ENCODE measurements at regions not wholly inside any gene's neighbourhood (a gene's known extent, or its start where the extent isn't known, plus 50 kb on each side); places are given as distances from the start of the nearest gene placed in this dataset.

- Histone ChIP-seq H2BK120ac (replicated peaks; ENCODE audit: low read depth, low read length) (no peak overlapping the region), H2AK5ac (ENCODE audit: low read depth, low read length) (no peak overlapping the region), H4K8ac (ENCODE audit: extremely low read depth, insufficient read depth, low read length) (no peak overlapping the region), H4K91ac (replicated peaks; ENCODE audit: insufficient read length, low read length) (no peak overlapping the region), H2BK5ac (ENCODE audit: low read depth, low read length) (no peak overlapping the region), H3K18ac (ENCODE audit: extremely low read depth, low read length) (no peak overlapping the region), H2AFZ (ENCODE audit: low read length) (no peak overlapping the region), H3K4me1 (replicated peaks in 1 of 4; ENCODE audit: control insufficient read depth in 3 of 4, insufficient read depth in 4 of 4, low read length in 3 of 4) (no peaks in the 10 kb centered on the region), H3K27me3 (replicated peaks in 1 of 4; ENCODE audit: control insufficient read depth in 3 of 4, extremely low read depth in 1 of 4, insufficient read depth in 3 of 4, low read length in 3 of 4) (no peaks in the 10 kb centered on the region), H3K23me2 (ENCODE audit: low read depth, low read length) (no peaks in the 10 kb centered on the region), H3K56ac (replicated peaks; ENCODE audit: insufficient read length, low read depth, low read length) (no peak overlapping the region), H2BK20ac (ENCODE audit: low read length) (no peak overlapping the region), H3K4me3 (ENCODE audit: extremely low read depth in 1 of 4, insufficient read depth in 2 of 4, low read depth in 3 of 4, low read length in 4 of 4) (no peak overlapping the region), H3K4ac (replicated peaks; ENCODE audit: insufficient read length, low read depth, low read length) (no peak overlapping the region), H3K9ac (replicated peaks in 1 of 4; ENCODE audit: extremely low read depth in 1 of 4, low read depth in 3 of 4, low read length in 3 of 4) (no peak overlapping the region), H3K14ac (ENCODE audit: insufficient read length) (no peak overlapping the region), H3K27ac (ENCODE audit: low read depth, low read length) (no peak overlapping the region), H3K9me3 (ENCODE audit: insufficient read depth in 2 of 2, low read depth in 1 of 2, low read length in 1 of 2) (peaks cover 3 to 9% of the 10 kb centered on the region in 2 experiments; a peak in 2 of 4 replicates), H3K79me2 (ENCODE audit: control insufficient read depth in 1 of 2, insufficient read depth in 2 of 2, low read length in 2 of 2) (no peaks in the 10 kb centered on the region), H3K36me3 (ENCODE audit: control insufficient read depth in 2 of 4, insufficient read depth in 4 of 4, low read length in 3 of 4) (no peaks in the 10 kb centered on the region; a peak in 2 of 8 replicates), H3K23ac (ENCODE audit: insufficient read length) (no peak overlapping the region), H4K20me1 (replicated peaks in 1 of 2; ENCODE audit: control insufficient read depth in 1 of 2, insufficient read depth in 2 of 2, low read length in 2 of 2) (no peaks in the 10 kb centered on the region), H2BK15ac (ENCODE audit: low read length) (no peak overlapping the region), H3K79me1 (ENCODE audit: low read depth, low read length) (no peaks in the 10 kb centered on the region), H4K5ac (ENCODE audit: insufficient read length, low read depth, low read length) (no peak overlapping the region), H3K4me2 (ENCODE audit: insufficient read depth in 1 of 2, low read depth in 2 of 2, low read length in 2 of 2) (no peak overlapping the region), H2BK12ac (ENCODE audit: low read depth, low read length) (no peak overlapping the region)
- 85% methylated on average over 3 of the region's 4 CpGs; no CpG with 5 or more reads in 1 of the 2 experiments for WGBS, 2 experiments (ENCODE audit: extremely low coverage in 1 of 2, insufficient coverage in 1 of 2, insufficient read length in 1 of 2, insufficient replicate concordance in 2 of 2, low coverage in 1 of 2, low lambda C conversion rate in 2 of 2, missing lambda C conversion rate in 1 of 2)
- FAIRE-seq, result no peak
- ChIA-PET CTCF (ENCODE audit: partially characterized antibody) (no interaction called here), POLR2A (ENCODE audit: partially characterized antibody) (no interaction called here)
- DNase-seq (ENCODE audit: low read depth in 1 of 2, low spot score in 2 of 2), result no peak
- no peak for TF ChIP-seq KDM5A (IDR thresholded peaks at IDR 0.05; ENCODE audit: low read length)
- no peak for TF ChIP-seq GABPA (IDR thresholded peaks at IDR 0.05; ENCODE audit: borderline replicate concordance, insufficient read depth, low read length)
- no peak for TF ChIP-seq TAF7 (optimal IDR thresholded peaks at IDR 0.05; ENCODE audit: borderline replicate concordance, low read depth, low read length)
- TF ChIP-seq ATF3 (IDR thresholded peaks at IDR 0.05; ENCODE audit: insufficient read depth, low read depth, low read length), result no peak
- no peak for TF ChIP-seq SRF (IDR thresholded peaks at IDR 0.05; ENCODE audit: low read depth, low read length)
- no peak for TF ChIP-seq ZNF274 (IDR thresholded peaks at IDR 0.05; ENCODE audit: borderline replicate concordance, extremely low read depth, low read length)
- TF ChIP-seq PHF8 (conservative IDR thresholded peaks at IDR 0.05; ENCODE audit: low read depth, low read length), result no peak
- no peak for TF ChIP-seq HDAC2 (IDR thresholded peaks at IDR 0.05; ENCODE audit: borderline replicate concordance in 1 of 2, low read depth in 2 of 2, low read length in 2 of 2)
- TF ChIP-seq TCF12 (IDR thresholded peaks at IDR 0.05; ENCODE audit: low read depth, low read length), result no peak
- no peak for TF ChIP-seq RNF2 (IDR thresholded peaks at IDR 0.05; ENCODE audit: borderline replicate concordance, low read depth, low read length, missing control alignments, poor library complexity, severe bottlenecking)
- no peak for TF ChIP-seq CREB1 (IDR thresholded peaks at IDR 0.05)
- TF ChIP-seq USF2 (IDR thresholded peaks at IDR 0.05; ENCODE audit: low read length), result no peak
- TF ChIP-seq TEAD4 (IDR thresholded peaks at IDR 0.05; ENCODE audit: low read depth, low read length), result no peak
Measured at GRCh38 chrX:94560930-94561329, 886.9 kb downstream of the FAM133A start.

All from H1 (cell line).